HEK293 (cell line): ENCODE measurements at regions not wholly inside any gene's neighbourhood (a gene's known extent, or its start where the extent isn't known, plus 50 kb on each side); places are given as distances from the start of the nearest gene placed in this dataset.

Experiments
- CTCF ChIA-PET: fragments of 350-600 bp; formaldehyde crosslinking; extraction: SDS; loops from one replicate; lab custom pipeline; 2021; ENCODE audit warnings: antibody characterized with exemption; lab: Yijun Ruan, JAX
- POLR2A ChIA-PET: fragments of 300-600 bp; formaldehyde crosslinking; extraction: SDS; loops from one replicate; lab custom pipeline; 2020; ENCODE audit warnings: antibody characterized with exemption, inconsistent platforms; lab: Yijun Ruan, JAX
- H3K27ac ChIP-seq: fragments of 200-500 bp; sonication (Bioruptor generic); 2 replicates; pipeline ENCODE4 v1.5.1; 2014; ENCODE audit warnings: low read depth, low read length, control low read depth, inconsistent platforms; ENCODE audit errors: extremely low read depth
- H3K36me3 ChIP-seq, 2 experiments: fragments of 200-500 bp in 1 of 2; sonication (Bioruptor generic) in 1 of 2; 1 replicate in 1 of 2; 2 replicates in 1 of 2; pipeline ENCODE4 v1.5.1; 2014 to 2017; ENCODE audit warnings: inconsistent platforms in 2 of 2, low read length in 2 of 2; ENCODE audit not compliant: control insufficient read depth in 2 of 2, insufficient read depth in 1 of 2
- H3K4me1 ChIP-seq: fragments of 200-500 bp; sonication (Bioruptor generic); 2 replicates; pipeline ENCODE4 v1.5.1; 2014; ENCODE audit warnings: mild to moderate bottlenecking, low read length, inconsistent platforms; ENCODE audit not compliant: control insufficient read depth, insufficient read depth
- H3K4me3 ChIP-seq: 2 replicates; pipeline ENCODE4 v1.5.1; 2011; ENCODE audit warnings: low read depth, mild to moderate bottlenecking, control low read depth, low read length, moderate library complexity
- H3K9me3 ChIP-seq: fragments of 200-500 bp; sonication (Bioruptor generic); 2 replicates; pipeline ENCODE4 v1.5.1; 2014; ENCODE audit warnings: low read depth, low read length, inconsistent platforms; ENCODE audit not compliant: control insufficient read depth, insufficient read depth
- HOXC10 ChIP-seq: sonication (generic); formaldehyde crosslinking; IDR thresholded peaks from 2 replicates; pipeline ENCODE4 v1.8.1; 2023; ENCODE audit warnings: mild to moderate bottlenecking, missing genetic modification reagents
- IKZF3 ChIP-seq: fragments of 450-650 bp; IDR thresholded peaks from 2 replicates; pipeline ENCODE4 v1.5.0; 2018; ENCODE audit warnings: missing biosample characterization, mild to moderate bottlenecking, missing genetic modification characterization, moderate library complexity
- KLF1 ChIP-seq: fragments of 450-650 bp; formaldehyde crosslinking; IDR thresholded peaks from 2 replicates; pipeline ENCODE4 v1.5.1; 2016; ENCODE audit warnings: missing biosample characterization, missing genetic modification characterization
- KLF7 ChIP-seq: fragments of 450-650 bp; formaldehyde crosslinking; IDR thresholded peaks from 2 replicates; pipeline ENCODE4 v1.5.1; 2016; ENCODE audit warnings: missing biosample characterization, missing genetic modification characterization, borderline replicate concordance
- MYNN ChIP-seq: fragments of 450-650 bp; formaldehyde crosslinking; IDR thresholded peaks from 2 replicates; pipeline ENCODE4 v1.5.1; 2016; ENCODE audit warnings: missing biosample characterization, missing genetic modification characterization, borderline replicate concordance
- SCRT1 ChIP-seq: fragments of 450-650 bp; formaldehyde crosslinking; IDR thresholded peaks from 2 replicates; pipeline ENCODE4 v1.5.1; 2016; ENCODE audit warnings: missing biosample characterization, missing genetic modification characterization, borderline replicate concordance
- SCRT2 ChIP-seq: fragments of 450-650 bp; formaldehyde crosslinking; IDR thresholded peaks from 2 replicates; pipeline ENCODE4 v1.5.1; 2016; ENCODE audit warnings: missing biosample characterization, missing genetic modification characterization
- TRIM28 ChIP-seq: IDR thresholded peaks from 2 replicates; pipeline ENCODE4 v1.6.1; 2011; ENCODE audit warnings: low read length, control low read depth, borderline replicate concordance
- ZIC2 ChIP-seq: fragments of 450-650 bp; formaldehyde crosslinking; IDR thresholded peaks from 2 replicates; pipeline ENCODE4 v1.5.1; 2016; ENCODE audit warnings: missing biosample characterization, missing genetic modification characterization
- ZNF132 ChIP-seq: fragments of 450-650 bp; formaldehyde crosslinking; IDR thresholded peaks from 2 replicates; pipeline ENCODE4 v1.5.1; 2017; ENCODE audit warnings: missing biosample characterization, missing genetic modification characterization, borderline replicate concordance
- ZNF169 ChIP-seq: fragments of 450-650 bp; formaldehyde crosslinking; IDR thresholded peaks from 2 replicates; pipeline ENCODE4 v1.5.1; 2016; ENCODE audit warnings: missing biosample characterization, missing genetic modification characterization
- ZNF174 ChIP-seq: fragments of 450-650 bp; formaldehyde crosslinking; IDR thresholded peaks from 2 replicates; pipeline ENCODE4 v1.5.0; 2017; ENCODE audit warnings: missing biosample characterization, mild to moderate bottlenecking, missing genetic modification characterization
- ZNF175 ChIP-seq: fragments of 450-650 bp; formaldehyde crosslinking; IDR thresholded peaks from 2 replicates; pipeline ENCODE4 v1.5.1; 2016; ENCODE audit warnings: missing biosample characterization, missing genetic modification characterization
- ZNF223 ChIP-seq: fragments of 450-650 bp; formaldehyde crosslinking; IDR thresholded peaks from 2 replicates; pipeline ENCODE4 v1.5.1; 2016; ENCODE audit warnings: missing biosample characterization, missing genetic modification characterization
- ZNF350 ChIP-seq: fragments of 450-650 bp; formaldehyde crosslinking; IDR thresholded peaks from 2 replicates; pipeline ENCODE4 v1.5.0; 2017; ENCODE audit warnings: missing biosample characterization, mild to moderate bottlenecking, missing genetic modification characterization
- ZNF394 ChIP-seq: fragments of 450-650 bp; formaldehyde crosslinking; IDR thresholded peaks from 2 replicates; pipeline ENCODE4 v1.5.1; 2016; ENCODE audit warnings: missing biosample characterization, missing genetic modification characterization, mild to moderate bottlenecking, moderate library complexity, borderline replicate concordance
- ZNF558 ChIP-seq: fragments of 450-650 bp; formaldehyde crosslinking; IDR thresholded peaks from 2 replicates; pipeline ENCODE4 v1.5.1; 2016; ENCODE audit warnings: missing biosample characterization, missing genetic modification characterization
- ZNF560 ChIP-seq: fragments of 450-650 bp; formaldehyde crosslinking; IDR thresholded peaks from 2 replicates; pipeline ENCODE4 v1.5.1; 2017; ENCODE audit warnings: missing biosample characterization, missing genetic modification characterization, borderline replicate concordance
- ZNF623 ChIP-seq: fragments of 450-650 bp; formaldehyde crosslinking; IDR thresholded peaks from 2 replicates; pipeline ENCODE4 v1.5.1; 2016; ENCODE audit warnings: missing biosample characterization, missing genetic modification characterization
- ZNF707 ChIP-seq: fragments of 450-650 bp; formaldehyde crosslinking; IDR thresholded peaks from 2 replicates; pipeline ENCODE4 v1.5.1; 2016; ENCODE audit warnings: missing biosample characterization, missing genetic modification characterization
- ZNF768 ChIP-seq: fragments of 450-650 bp; formaldehyde crosslinking; IDR thresholded peaks from 2 replicates; pipeline ENCODE4 v1.5.1; 2018; ENCODE audit warnings: missing biosample characterization, mild to moderate bottlenecking, missing genetic modification characterization
- ZSCAN30 ChIP-seq: fragments of 450-650 bp; IDR thresholded peaks from 2 replicates; pipeline ENCODE4 v1.5.1; 2018; ENCODE audit warnings: missing biosample characterization, mild to moderate bottlenecking, missing genetic modification characterization, moderate library complexity
- TF ChIP-seq, protein P1 (sequence below): fragments of 450-650 bp; formaldehyde crosslinking; IDR thresholded peaks from 2 replicates; pipeline ENCODE4 v1.5.1; 2016; ENCODE audit warnings: missing biosample characterization, missing genetic modification characterization
- TF ChIP-seq, protein P2 (sequence below): fragments of 450-650 bp; formaldehyde crosslinking; IDR thresholded peaks from 2 replicates; pipeline ENCODE4 v1.5.1; 2016; ENCODE audit warnings: missing biosample characterization, missing genetic modification characterization
- TF ChIP-seq, protein P3 (sequence below): fragments of 450-650 bp; formaldehyde crosslinking; IDR thresholded peaks from 2 replicates; pipeline ENCODE4 v1.5.1; 2017; ENCODE audit warnings: missing biosample characterization, missing genetic modification characterization

DNA sequence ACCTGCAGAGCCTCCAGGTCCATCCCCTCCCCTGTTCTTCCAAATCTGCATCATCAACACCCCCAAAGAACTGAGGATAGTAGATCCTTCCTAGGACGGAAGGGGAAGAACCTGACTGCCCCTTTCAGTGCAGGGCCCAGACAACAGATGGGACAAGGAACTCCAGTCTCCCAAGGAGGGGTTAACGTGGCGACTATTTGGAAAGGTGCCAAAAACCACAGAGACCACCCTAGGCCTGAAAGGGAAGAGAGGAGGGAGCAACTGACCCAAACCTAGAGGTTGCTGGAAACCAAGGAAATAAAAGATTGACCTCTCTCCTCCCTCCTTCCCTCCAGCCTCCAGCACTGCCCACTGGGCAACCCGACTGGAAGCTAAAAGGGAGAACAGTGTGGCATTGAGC, 59.7 kb upstream of the NEURL1B start:
- Histone ChIP-seq H3K27ac (no peak overlapping the region), H3K4me3 (no peak overlapping the region), H3K36me3 (no peaks in the 10 kb centered on the region), H3K9me3 (no peaks in the 10 kb centered on the region), H3K4me1 (no peaks in the 10 kb centered on the region)
- TF ChIP-seq KLF7 (tag by site-specific recombination), result no peak
- TF ChIP-seq ZNF350, result no peak
- TF ChIP-seq ZNF169 (tag by site-specific recombination), result no peak
- ChIA-PET CTCF (no interaction called here), POLR2A (no interaction called here)

DNA sequence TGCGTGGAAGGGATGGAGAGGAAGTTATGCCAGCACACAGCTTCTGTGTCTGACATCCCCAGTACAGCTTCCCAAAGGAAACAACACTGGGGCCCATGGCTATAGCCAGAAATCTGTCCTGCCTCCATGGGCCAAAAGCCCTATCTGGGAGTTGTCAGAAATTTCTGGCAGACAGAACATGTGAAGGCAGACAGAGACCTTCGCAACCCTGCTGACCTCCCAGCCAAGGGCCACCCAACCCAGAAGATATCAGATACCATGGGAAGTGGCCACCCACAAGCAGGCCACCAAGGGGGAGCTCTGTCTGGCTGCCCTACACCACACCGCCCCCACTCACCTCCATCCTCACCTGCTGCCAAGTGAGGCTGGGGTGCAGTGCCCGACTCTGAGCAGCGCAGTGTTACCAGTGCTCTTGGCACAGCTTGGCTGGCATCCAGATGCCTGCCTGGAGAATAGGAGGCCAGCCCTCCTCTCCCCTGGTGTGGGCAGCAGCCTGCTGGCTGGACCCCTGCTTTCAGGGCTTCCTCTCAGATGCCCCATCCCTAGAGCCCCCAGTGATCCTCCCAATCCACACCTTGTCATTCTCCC, 61.6 kb upstream of the NEURL1B start:
- H3K27ac ChIP-seq, result no peak overlapping the region
- no peaks in the 10 kb centered on the region for H3K4me1 ChIP-seq
- H3K4me3 ChIP-seq, result no peak overlapping the region
- H3K36me3 ChIP-seq, result no peaks in the 10 kb centered on the region
- ChIA-PET CTCF (no interaction called here), POLR2A (no interaction called here)
- no peaks in the 10 kb centered on the region for H3K9me3 ChIP-seq
- TF ChIP-seq KLF1 (no peak), ZIC2 (tag by site-specific recombination) (0 out of 2 replicates have a peak, but pooled peaks have one; percentile 17)

DNA sequence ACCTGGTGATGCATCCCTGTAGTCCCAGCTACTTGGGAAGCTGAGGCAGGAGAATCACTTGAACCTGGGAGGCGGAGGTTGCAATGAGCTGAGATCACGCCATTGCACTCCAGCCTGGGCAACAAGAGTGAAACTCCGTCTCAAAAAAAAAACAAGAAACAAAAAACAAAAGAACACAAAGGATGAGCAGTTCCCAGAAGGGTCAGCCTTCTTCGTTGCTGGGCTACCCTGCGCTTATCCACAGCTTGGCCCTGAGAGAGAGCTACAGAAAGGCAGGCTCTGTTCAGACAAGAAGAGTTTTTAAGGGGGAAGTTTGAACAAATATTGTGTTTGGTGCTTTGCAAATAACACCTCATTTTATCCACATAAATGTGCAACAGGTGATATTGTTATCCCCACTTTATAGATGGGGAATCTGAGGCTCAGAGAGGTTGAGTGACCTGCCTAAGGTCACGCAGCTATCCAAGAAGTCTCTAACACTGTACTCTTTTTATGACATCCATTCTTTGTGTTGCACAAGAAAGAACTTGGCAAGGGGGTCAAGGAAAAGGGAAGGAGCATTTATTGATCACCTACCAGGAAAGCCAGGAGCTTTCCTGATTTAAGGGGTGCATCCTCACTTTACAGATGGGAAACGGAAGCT, 63.7 kb upstream of the NEURL1B start:
- CTCF ChIA-PET, result no interaction called here
- no peaks in the 10 kb centered on the region for H3K9me3 ChIP-seq
- no peaks in the 10 kb centered on the region for H3K4me1 ChIP-seq
- no peak overlapping the region for H3K27ac ChIP-seq
- TF ChIP-seq ZSCAN30 (tag by site-specific recombination), result no peak
- peak; percentile 49; the same call in 1 of the 2 replicates for TF ChIP-seq SCRT1 (tag by site-specific recombination)
- TF ChIP-seq SCRT2 (tag by site-specific recombination), result peak; percentile 68; the same call in 1 of the 2 replicates
- peak; percentile 55; the same call in 1 of the 2 replicates for TF ChIP-seq ZNF768 (tag by site-specific recombination)
- TF ChIP-seq, all 188 proteins: peak for 3
- POLR2A ChIA-PET, result no interaction called here
- Histone ChIP-seq H3K4me3 (no peak overlapping the region), H3K36me3 (no peaks in the 10 kb centered on the region)

DNA sequence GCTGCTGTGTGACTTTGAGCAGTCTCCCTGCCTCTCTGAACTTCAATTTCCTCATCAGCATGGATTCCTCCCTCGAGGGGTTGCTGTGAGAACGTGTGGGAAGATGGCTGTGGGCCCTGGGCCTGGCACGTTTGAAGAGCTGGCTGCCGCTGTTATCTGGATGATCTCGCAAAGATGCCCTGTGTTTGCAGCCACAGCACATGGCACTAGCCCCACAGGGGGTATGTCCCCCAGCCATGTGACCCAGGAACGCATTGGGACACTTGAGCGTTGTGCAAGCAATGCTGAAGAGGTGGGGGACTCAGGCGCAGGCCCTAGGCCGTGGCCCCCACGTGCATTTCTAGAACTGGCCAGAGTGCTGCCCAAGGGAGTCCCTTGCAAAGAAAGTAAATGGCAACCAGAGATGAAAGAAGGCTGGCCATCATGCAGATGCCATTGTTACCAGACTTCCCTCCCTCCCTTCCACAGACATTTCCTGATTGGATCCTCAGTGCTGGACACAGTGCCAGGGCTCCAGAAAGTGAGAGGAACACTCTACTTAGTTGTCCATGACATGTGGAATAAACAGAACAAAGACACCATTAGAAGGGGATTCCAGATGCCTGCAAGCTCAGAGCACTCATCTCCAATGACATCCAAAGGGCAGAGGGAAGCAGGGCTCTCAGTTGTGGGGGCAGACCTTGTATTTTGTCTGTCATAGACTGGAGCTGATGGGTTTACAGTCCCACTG, 65.1 kb upstream of the NEURL1B start:
- H3K4me1 ChIP-seq, result no peaks in the 10 kb centered on the region
- TF ChIP-seq ZNF223 (tag by site-specific recombination) (no peak), ZNF707 (tag by site-specific recombination) (no peak), ZNF623 (tag by site-specific recombination) (no peak), IKZF3 (tag by site-specific recombination) (no peak), ZNF175 (no peak), HOXC10 (no peak), ZNF132 (tag by site-specific recombination) (no peak), ZNF558 (tag by site-specific recombination) (no peak), MYNN (tag by site-specific recombination) (no peak), TRIM28 (no peak), ZNF560 (tag by site-specific recombination) (no peak), ZNF394 (tag by site-specific recombination) (no peak), ZNF174 (tag by site-specific recombination) (no peak)
- TF ChIP-seq, protein P1, sequence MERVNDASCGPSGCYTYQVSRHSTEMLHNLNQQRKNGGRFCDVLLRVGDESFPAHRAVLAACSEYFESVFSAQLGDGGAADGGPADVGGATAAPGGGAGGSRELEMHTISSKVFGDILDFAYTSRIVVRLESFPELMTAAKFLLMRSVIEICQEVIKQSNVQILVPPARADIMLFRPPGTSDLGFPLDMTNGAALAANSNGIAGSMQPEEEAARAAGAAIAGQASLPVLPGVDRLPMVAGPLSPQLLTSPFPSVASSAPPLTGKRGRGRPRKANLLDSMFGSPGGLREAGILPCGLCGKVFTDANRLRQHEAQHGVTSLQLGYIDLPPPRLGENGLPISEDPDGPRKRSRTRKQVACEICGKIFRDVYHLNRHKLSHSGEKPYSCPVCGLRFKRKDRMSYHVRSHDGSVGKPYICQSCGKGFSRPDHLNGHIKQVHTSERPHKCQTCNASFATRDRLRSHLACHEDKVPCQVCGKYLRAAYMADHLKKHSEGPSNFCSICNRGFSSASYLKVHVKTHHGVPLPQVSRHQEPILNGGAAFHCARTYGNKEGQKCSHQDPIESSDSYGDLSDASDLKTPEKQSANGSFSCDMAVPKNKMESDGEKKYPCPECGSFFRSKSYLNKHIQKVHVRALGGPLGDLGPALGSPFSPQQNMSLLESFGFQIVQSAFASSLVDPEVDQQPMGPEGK (tag by site-specific recombination), result no peak
- TF ChIP-seq, protein P2, sequence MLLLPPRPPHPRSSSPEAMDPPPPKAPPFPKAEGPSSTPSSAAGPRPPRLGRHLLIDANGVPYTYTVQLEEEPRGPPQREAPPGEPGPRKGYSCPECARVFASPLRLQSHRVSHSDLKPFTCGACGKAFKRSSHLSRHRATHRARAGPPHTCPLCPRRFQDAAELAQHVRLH (tag by site-specific recombination), result no peak
- TF ChIP-seq, protein P3, sequence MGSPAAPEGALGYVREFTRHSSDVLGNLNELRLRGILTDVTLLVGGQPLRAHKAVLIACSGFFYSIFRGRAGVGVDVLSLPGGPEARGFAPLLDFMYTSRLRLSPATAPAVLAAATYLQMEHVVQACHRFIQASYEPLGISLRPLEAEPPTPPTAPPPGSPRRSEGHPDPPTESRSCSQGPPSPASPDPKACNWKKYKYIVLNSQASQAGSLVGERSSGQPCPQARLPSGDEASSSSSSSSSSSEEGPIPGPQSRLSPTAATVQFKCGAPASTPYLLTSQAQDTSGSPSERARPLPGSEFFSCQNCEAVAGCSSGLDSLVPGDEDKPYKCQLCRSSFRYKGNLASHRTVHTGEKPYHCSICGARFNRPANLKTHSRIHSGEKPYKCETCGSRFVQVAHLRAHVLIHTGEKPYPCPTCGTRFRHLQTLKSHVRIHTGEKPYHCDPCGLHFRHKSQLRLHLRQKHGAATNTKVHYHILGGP (tag by site-specific recombination), result no peak
- TF ChIP-seq, all 188 proteins: peak for 0
- Histone ChIP-seq H3K27ac (no peak overlapping the region), H3K36me3 (no peaks in the 10 kb centered on the region), H3K4me3 (no peak overlapping the region), H3K9me3 (no peaks in the 10 kb centered on the region)
- POLR2A ChIA-PET, result no interaction called here
- CTCF ChIA-PET, result no interaction called here
